ENCODE measurements at regions not wholly inside any gene's neighbourhood (a gene's known extent, or its start where the extent isn't known, plus 50 kb on each side); places are given as distances from the start of the nearest gene placed in this dataset.

GRCh38 chr20:57023007-57023406 is 243.4 kb downstream of the BMP7 start:
- CTCF ChIA-PET, result no interaction called here
- POLR2A ChIA-PET, result no interaction called here
- peaks cover 3% of the 10 kb centered on the region for H3K27me3 ChIP-seq (ENCODE audit: control insufficient read depth, insufficient read depth, low read length)

GRCh38 chr20:57023997-57024396 is 242.4 kb downstream of the BMP7 start:
- ChIA-PET POLR2A (no interaction called here), CTCF (no interaction called here)
- no peak overlapping the region for H3K4me3 ChIP-seq (ENCODE audit: low read depth, low read length)
- H3K27ac ChIP-seq (ENCODE audit: low read depth, low read length), result no peak overlapping the region
- no peak for DNase-seq (ENCODE audit: low read depth, low spot score)
- peaks cover 3% of the 10 kb centered on the region for H3K27me3 ChIP-seq (ENCODE audit: control insufficient read depth, insufficient read depth, low read length)
- no peak for TF ChIP-seq CTCF (IDR thresholded peaks at IDR 0.05; ENCODE audit: low read depth, low read length)
- H3K9me3 ChIP-seq (ENCODE audit: control insufficient read depth, insufficient read depth, low read length), result no peaks in the 10 kb centered on the region

More at GRCh38 chr20:57023007-57023406, 243.4 kb downstream of the BMP7 start:
- no peak for TF ChIP-seq CTCF (IDR thresholded peaks at IDR 0.05; ENCODE audit: low read depth, low read length)
- no peak for DNase-seq (ENCODE audit: low read depth, low spot score)
- no peak overlapping the region for H3K27ac ChIP-seq (ENCODE audit: low read depth, low read length)
- H3K9me3 ChIP-seq (ENCODE audit: control insufficient read depth, insufficient read depth, low read length), result no peaks in the 10 kb centered on the region
- no peak overlapping the region for H3K4me3 ChIP-seq (ENCODE audit: low read depth, low read length)

GRCh38 chr20:57024849-57025248 is 241.6 kb downstream of the BMP7 start:
- Histone ChIP-seq H3K4me3 (ENCODE audit: low read depth, low read length) (no peak overlapping the region), H3K9me3 (ENCODE audit: control insufficient read depth, insufficient read depth, low read length) (no peaks in the 10 kb centered on the region), H3K27me3 (ENCODE audit: control insufficient read depth, insufficient read depth, low read length) (peaks cover 3% of the 10 kb centered on the region), H3K27ac (ENCODE audit: low read depth, low read length) (no peak overlapping the region)
- no peak for TF ChIP-seq CTCF (IDR thresholded peaks at IDR 0.05; ENCODE audit: low read depth, low read length)
- POLR2A ChIA-PET, result no interaction called here
- no peak for DNase-seq (ENCODE audit: low read depth, low spot score)
- CTCF ChIA-PET, result no interaction called here

GRCh38 chr20:57025261-57025660 is 241.2 kb downstream of the BMP7 start:
- no peak for TF ChIP-seq CTCF (IDR thresholded peaks at IDR 0.05; ENCODE audit: low read depth, low read length)
- ChIA-PET POLR2A (no interaction called here), CTCF (no interaction called here)
- no peak overlapping the region for H3K27ac ChIP-seq (ENCODE audit: low read depth, low read length)
- no peak for DNase-seq (ENCODE audit: low read depth, low spot score)
- peaks cover 3% of the 10 kb centered on the region for H3K27me3 ChIP-seq (ENCODE audit: control insufficient read depth, insufficient read depth, low read length)
- no peaks in the 10 kb centered on the region for H3K9me3 ChIP-seq (ENCODE audit: control insufficient read depth, insufficient read depth, low read length)
- H3K4me3 ChIP-seq (ENCODE audit: low read depth, low read length), result no peak overlapping the region

GRCh38 chr20:57025666-57026224 is 240.7 kb downstream of the BMP7 start:
- Histone ChIP-seq H3K4me3 (ENCODE audit: low read depth, low read length) (no peak overlapping the region), H3K27ac (ENCODE audit: low read depth, low read length) (no peak overlapping the region), H3K9me3 (ENCODE audit: control insufficient read depth, insufficient read depth, low read length) (no peaks in the 10 kb centered on the region), H3K27me3 (ENCODE audit: control insufficient read depth, insufficient read depth, low read length) (peaks cover 3% of the 10 kb centered on the region)
- no peak for TF ChIP-seq CTCF (IDR thresholded peaks at IDR 0.05; ENCODE audit: low read depth, low read length)
- CTCF ChIA-PET, result no interaction called here
- no peak for DNase-seq (ENCODE audit: low read depth, low spot score)
- POLR2A ChIA-PET, result no interaction called here

Data from AG04450 (cell line).